ENCODE measurements at regions not wholly inside any gene's neighbourhood (a gene's known extent, or its start where the extent isn't known, plus 50 kb on each side); places are given as distances from the start of the nearest gene placed in this dataset.
"Not testable (repeated sequence)": the region's sequence is repeated elsewhere in the genome, so short reads cannot be mapped to it uniquely, and the experiment has no call there.

DNA sequence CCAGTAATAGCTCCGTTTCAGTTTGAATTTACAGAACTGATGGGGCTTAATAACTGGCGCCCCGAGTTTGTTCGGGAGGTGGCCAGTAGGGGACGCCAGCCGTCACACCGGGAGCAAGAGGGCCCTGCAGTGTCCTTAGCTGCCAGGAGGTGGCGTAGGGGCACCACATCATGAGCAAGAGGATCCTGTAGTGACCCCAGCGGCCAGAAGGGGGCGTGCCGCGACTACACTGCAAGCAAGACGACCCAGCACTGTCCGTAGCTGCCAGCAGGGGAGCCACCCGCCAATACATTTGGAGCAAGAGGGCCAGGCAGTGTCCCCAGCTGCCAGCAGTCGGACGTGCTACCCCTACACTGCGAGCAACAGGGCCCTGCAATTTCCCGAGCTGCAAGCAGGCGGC lies 663.7 kb upstream of the B3GAT1 start:
- no peak for DNase-seq

DNA sequence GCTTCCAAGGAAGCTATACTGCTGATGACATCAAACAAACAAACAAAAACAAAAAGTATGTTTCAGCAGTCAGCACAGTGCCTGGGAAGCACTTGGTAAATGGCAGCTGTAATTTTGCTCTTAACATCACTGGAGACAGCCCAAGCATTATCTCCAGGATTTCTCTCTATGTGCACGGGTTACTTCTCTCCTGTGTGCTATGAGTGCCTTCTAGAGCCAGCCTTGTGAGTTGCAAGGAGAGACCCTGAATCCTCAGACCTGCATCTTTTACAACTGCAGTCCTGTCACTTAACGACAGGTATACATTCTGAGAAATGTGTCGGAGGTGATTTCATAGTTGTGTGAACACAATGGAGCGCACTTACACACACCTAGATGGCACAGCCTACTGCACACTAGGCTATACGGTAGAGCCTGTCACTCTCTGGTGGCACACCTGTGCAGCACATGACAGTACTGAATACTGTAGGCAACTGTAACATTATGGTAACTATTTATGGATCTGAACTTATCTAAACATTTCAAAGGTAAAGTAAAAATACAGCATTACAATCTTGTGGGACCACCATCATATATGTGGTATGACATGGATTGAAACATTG lies 662.5 kb upstream of the B3GAT1 start:
- DNase-seq: peak in 1 of 2 experiments; percentile 3

GRCh38 chr11:135073870-135074269 lies 661.8 kb upstream of the B3GAT1 start:
- DNase-seq: no peak

DNA sequence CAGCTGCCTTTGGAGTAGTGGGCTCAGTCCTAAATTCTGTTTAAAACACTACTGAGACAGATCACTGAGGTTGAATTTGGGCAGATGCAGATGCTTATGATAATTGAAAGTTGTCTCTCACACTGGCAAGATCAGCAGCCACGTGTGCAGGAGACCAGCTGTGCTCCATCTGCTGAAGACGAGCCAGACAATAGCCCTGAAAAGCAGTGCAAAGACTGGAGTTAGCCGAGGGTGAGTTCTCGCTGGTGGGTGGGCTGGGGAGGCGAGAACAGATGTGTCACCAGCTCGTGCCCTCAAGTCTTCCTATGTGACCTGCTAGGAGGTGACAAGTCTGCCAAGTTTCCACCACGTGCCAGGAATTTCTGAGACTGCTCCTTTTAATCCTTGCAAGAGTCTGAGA lies 661.3 kb upstream of the B3GAT1 start:
- DNase-seq: no peak

DNA sequence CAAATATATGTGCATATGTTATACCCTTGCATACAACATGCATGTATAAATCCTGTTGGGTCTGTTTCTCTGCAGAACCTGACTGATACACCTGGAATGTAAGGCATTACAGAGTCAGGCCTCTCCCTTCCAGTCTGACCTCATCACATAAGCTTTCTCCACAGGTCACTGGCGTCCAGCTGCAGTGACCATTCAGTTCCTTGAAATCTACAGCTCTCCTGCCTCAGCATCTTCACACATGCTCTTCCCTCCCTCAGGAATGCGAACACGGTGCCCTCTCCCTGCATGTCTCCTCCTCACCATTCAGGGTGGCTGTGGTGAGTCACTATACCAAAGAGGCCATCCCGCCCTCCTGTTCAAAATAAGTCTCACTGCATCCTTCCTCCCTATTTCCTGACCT lies 657.8 kb upstream of the B3GAT1 start:
- peak; percentile 33 to 48 for DNase-seq

DNA sequence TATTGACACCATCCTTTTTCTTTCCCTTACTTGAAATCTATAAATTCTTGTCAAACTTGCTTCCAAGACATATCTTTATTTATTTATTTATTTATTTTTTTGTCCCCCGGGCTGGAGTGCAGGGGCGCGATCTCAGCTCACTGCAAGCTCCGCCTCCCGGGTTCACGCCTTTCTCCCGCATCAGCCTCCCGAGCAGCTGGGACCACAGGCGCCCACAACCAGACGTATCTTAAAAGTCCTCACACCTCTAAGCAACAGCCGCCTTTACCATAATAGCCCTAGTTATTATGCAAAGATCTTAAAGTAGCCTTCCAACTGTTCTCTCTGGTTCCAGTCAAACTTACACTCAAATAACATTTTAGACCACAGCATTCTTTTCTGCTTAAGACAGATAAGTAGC lies 657.0 kb upstream of the B3GAT1 start:
- no peak for DNase-seq

DNA sequence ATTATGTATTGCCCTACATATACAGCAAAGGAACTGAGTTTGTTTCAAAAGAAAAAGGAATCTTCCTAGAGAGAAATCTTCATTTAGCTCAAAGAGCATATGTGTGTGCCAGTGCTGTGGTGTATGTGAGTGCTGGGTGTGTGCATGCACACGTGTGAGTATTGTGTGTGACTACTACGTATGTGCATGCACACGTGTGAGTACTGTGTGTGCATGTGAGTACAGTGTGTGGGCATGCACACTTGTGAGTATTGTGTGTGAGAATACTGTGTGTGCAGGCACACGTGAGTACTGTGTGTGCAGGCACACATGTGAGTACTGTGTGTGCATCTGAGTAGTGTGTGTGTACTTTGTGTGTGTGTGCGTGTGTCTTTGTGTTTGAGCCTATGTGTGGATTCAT lies 651.0 kb upstream of the B3GAT1 start:
- DNase-seq: no peak

DNA sequence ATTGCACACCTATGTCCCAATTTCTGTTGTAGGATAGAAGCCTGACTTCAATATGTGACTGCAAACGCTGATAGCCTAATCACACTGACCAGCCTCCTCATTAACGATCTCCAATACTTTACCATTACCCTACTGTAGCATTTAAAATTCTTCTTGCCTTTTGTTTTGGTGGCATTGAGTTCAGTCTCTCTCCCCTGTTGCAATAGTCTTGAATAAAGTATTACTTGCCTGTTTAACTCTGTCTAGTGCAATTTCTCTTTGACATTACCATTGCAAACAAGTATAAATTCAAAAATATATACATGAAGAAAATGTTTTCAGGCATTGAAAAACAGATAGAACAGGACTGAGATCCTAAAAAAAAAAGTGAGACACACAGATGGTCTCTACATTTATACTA lies 649.1 kb upstream of the B3GAT1 start:
- DNase-seq: no peak

DNA sequence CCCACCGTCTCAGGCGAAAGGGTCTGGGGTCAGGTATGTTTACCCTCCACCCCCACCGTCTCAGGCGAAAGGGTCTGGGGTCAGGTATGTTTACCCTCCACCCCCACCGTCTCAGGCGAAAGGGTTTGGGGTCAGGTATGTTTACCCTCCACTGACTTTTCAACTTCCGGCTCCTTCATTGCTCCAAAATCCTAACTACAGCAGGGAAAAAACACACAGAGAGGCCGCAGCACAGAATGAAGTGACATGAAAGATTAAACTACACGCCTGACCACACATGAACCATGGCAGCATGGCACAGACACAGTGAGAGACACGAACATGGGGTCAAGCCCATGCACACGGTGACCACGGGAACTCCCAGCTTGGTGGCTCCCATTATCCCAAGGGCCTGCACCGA lies 634.9 kb upstream of the B3GAT1 start:
- DNase-seq: no peak

GRCh38 chr11:135046556-135046955 lies 634.5 kb upstream of the B3GAT1 start:
- no peak for DNase-seq

DNA sequence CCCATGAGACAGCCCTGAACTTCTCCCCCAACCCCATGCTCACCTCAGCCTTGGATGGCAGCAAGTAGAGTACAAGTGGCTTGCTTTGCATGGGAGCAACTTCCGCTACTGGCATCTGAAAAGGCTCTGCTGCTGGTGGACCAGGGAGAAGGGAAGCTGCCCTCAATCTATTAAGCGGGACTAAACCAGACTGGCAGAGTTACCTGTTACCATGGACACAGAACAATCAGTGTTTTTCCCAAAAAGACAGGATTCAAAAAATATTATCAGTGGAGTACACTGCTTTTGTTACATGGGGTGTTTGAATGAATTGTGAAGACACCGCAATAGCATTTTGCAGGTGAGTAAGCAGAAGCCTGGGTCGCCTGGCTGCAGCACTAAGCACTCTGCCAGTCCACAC lies 631.4 kb upstream of the B3GAT1 start:
- no peak for DNase-seq

DNA sequence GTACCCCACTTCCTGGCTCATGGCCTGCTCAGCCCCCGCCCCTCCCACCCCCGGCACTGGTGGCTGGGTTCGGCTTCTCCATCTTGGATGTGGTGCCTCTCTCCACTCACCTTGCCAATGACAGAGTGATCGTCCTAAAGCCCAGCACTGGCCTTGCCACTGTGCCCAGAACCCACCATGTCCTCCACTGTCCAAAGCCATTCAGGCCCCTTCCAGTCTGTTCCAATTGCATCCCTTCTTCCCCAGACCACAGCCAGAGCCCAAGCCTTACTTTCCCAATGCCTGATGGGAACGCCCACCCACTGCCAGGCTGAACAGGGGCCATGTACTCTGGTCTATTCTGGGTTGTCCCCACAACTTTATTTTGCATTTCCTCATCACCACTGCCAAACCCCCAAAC lies 625.8 kb upstream of the B3GAT1 start:
- DNase-seq: no peak

- DNase-seq: no peak
Observed at GRCh38 chr11:135036488-135037297, 624.7 kb upstream of the B3GAT1 start.

GRCh38 chr11:135035282-135035681 lies 623.2 kb upstream of the B3GAT1 start:
- no peak for DNase-seq

- DNase-seq: peak in 1 of 2 experiments; percentile 2
Observed at GRCh38 chr11:135033540-135033939, 621.5 kb upstream of the B3GAT1 start.

- no peak for DNase-seq
Observed at GRCh38 chr11:135031205-135031989, 619.4 kb upstream of the B3GAT1 start.

- peak in 1 of 2 experiments; percentile 5 for DNase-seq
Observed at GRCh38 chr11:135027461-135027860, 615.4 kb upstream of the B3GAT1 start.

DNA sequence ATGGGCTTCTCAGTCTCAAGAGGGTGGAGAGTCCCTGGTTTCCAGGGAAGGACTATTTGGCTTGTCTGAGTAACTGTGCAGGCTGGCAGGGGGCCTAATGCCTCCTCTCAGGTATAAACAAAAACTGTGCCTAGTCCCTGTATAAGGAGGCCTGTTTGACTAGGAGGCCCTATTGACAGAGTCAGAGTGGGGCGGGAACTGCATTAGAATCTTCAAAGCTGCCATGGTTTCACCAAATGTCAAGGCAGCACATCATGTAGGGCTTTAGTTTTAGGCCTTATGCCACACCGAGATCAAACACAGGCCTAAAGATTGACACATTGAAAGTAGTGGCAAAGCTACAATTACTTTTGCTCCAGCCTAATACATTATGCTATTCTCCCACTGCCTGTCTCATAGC lies 611.5 kb upstream of the B3GAT1 start:
- DNase-seq: no peak

GRCh38 chr11:135022454-135022853 lies 610.4 kb upstream of the B3GAT1 start:
- no peak for DNase-seq

GRCh38 chr11:135019899-135020298 lies 607.9 kb upstream of the B3GAT1 start:
- no peak for DNase-seq

DNA sequence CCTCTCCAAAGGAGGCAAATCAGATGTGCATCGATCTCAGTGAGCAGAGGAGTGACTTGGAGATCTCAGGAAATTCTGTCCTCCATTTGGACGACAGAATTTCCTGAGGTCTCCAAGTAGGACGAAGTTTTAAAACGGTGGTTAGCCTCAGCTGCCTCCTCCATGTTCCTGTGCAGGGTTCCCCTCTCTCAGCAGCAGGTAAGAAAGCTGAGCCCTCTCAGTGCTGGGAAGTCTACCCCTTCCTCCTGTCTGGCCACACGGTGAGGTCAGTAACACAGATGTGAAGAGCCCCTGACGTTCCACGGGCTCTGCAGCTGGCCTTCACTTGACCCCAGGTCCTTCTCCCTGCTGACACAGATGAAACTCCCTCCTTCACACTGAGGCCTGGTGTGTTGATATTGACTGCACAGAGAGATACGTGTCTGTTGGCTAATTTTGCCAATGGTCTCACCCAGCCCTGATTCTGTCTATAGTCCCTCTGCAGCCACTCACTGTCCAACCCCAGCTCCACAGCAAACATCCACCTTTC lies 607.4 kb upstream of the B3GAT1 start:
- no peak for DNase-seq

GRCh38 chr11:135017296-135017695 lies 605.3 kb upstream of the B3GAT1 start:
- DNase-seq: no peak

- DNase-seq: no peak
Observed at GRCh38 chr11:135015966-135016365, 603.9 kb upstream of the B3GAT1 start.

DNA sequence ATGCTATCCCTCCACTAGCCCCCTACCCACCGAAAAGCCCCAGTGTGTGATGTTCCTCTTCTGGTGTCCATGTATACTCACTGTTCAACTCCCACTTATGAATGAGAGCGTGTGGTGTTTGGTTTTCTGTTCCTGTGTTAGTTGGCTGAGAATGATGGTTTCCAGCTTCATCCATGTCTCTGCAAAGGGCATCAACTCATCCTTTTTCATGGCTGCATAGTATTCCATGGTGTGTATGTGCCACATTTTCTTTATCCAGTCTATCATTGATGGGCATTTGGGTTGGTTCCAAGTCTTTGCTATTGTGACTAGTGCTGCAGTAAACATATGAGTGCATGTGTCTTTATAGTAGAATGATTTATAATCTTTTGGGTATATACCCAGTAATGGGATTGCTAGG lies 599.3 kb upstream of the B3GAT1 start:
- DNase-seq: not testable (repeated sequence)
